OCI-LY1 (cell line): ENCODE measurements at regions not wholly inside any gene's neighbourhood (a gene's known extent, or its start where the extent isn't known, plus 50 kb on each side); places are given as distances from the start of the nearest gene placed in this dataset.

Source experiments
- H2AFZ ChIP-seq: fragments of 200-600 bp; sonication (generic), shearing (Covaris generic); 2 replicates; pipeline ENCODE4 v1.6.0; 2014; ENCODE audit warnings: antibody characterized with exemption, mild to moderate bottlenecking, low read length
- H3F3A ChIP-seq: fragments of 200-600 bp; sonication (generic), shearing (Covaris generic); 2 replicates; pipeline ENCODE4 v1.6.0; 2014; ENCODE audit warnings: mild to moderate bottlenecking, antibody characterized with exemption, low read length, moderate library complexity; ENCODE audit not compliant: insufficient read depth
- H3K27ac ChIP-seq: fragments of 200-600 bp; sonication (generic); 2 replicates; pipeline ENCODE4 v1.5.1; 2014; ENCODE audit warnings: low read length, mixed run types, mild to moderate bottlenecking, low read depth; ENCODE audit not compliant: poor library complexity, severe bottlenecking
- H3K27me3 ChIP-seq: fragments of 200-600 bp; sonication (generic); 2 replicates; pipeline ENCODE4 v1.6.0; 2014; ENCODE audit warnings: antibody characterized with exemption, mild to moderate bottlenecking, low read length, moderate library complexity; ENCODE audit not compliant: insufficient read depth
- H3K36me3 ChIP-seq: fragments of 200-600 bp; sonication (generic); 2 replicates; pipeline ENCODE4 v1.6.1; 2014; ENCODE audit warnings: mild to moderate bottlenecking, antibody characterized with exemption, low read length, moderate library complexity, mixed read lengths; ENCODE audit not compliant: insufficient read depth
- H3K4me1 ChIP-seq: fragments of 200-600 bp; sonication (generic); 2 replicates; pipeline ENCODE4 v1.5.1; 2014; ENCODE audit warnings: mild to moderate bottlenecking, low read length, moderate library complexity; ENCODE audit not compliant: insufficient read depth, severe bottlenecking
- H3K4me2 ChIP-seq: fragments of 200-600 bp; sonication (generic), shearing (Covaris generic); 2 replicates; pipeline ENCODE4 v1.6.1; 2014; ENCODE audit warnings: low read length
- H3K4me3 ChIP-seq: fragments of 200-600 bp; sonication (generic); 2 replicates; pipeline ENCODE4 v1.5.1; 2014; ENCODE audit warnings: low read length, low read depth, mild to moderate bottlenecking, mixed read lengths; ENCODE audit not compliant: poor library complexity, severe bottlenecking
- H3K79me2 ChIP-seq: fragments of 200-600 bp; shearing (Covaris generic); 2 replicates; pipeline ENCODE4 v1.6.1; 2016; ENCODE audit warnings: mixed run types, low read length, mixed read lengths; ENCODE audit not compliant: insufficient read depth
- H3K9ac ChIP-seq: fragments of 200-600 bp; sonication (generic), shearing (Covaris generic); 2 replicates; pipeline ENCODE4 v1.6.1; 2014; ENCODE audit warnings: mild to moderate bottlenecking, low read length, mixed read lengths
- H3K9me2 ChIP-seq: fragments of 200-600 bp; sonication (generic), shearing (Covaris generic); 2 replicates; pipeline ENCODE4 v1.6.1; 2014; ENCODE audit warnings: low read depth, mild to moderate bottlenecking, low read length, mixed read lengths
- H3K9me3 ChIP-seq: fragments of 200-600 bp; shearing (Covaris generic); 2 replicates; pipeline ENCODE4 v1.6.1; 2014; ENCODE audit warnings: low read length, mixed read lengths
- H4K20me1 ChIP-seq: fragments of 200-600 bp; sonication (generic), shearing (Covaris generic); 2 replicates; pipeline ENCODE4 v1.6.0; 2016; ENCODE audit warnings: mild to moderate bottlenecking, low read length; ENCODE audit not compliant: insufficient read depth
- EZH2 ChIP-seq: fragments of 200-600 bp; sonication (generic), shearing (Covaris generic); IDR thresholded peaks from 2 replicates; pipeline ENCODE4 v1.8.0; 2017; ENCODE audit warnings: borderline replicate concordance, mixed run types, mild to moderate bottlenecking, antibody characterized with exemption, low read length, moderate library complexity, mixed read lengths
- TF ChIP-seq, protein P1 (sequence below): fragments of 200-600 bp; sonication (generic), shearing (Covaris generic); IDR thresholded peaks from 2 replicates; pipeline ENCODE4 v1.5.1; 2017; ENCODE audit warnings: mild to moderate bottlenecking, antibody characterized with exemption, low read length, moderate library complexity, mixed read lengths

DNA sequence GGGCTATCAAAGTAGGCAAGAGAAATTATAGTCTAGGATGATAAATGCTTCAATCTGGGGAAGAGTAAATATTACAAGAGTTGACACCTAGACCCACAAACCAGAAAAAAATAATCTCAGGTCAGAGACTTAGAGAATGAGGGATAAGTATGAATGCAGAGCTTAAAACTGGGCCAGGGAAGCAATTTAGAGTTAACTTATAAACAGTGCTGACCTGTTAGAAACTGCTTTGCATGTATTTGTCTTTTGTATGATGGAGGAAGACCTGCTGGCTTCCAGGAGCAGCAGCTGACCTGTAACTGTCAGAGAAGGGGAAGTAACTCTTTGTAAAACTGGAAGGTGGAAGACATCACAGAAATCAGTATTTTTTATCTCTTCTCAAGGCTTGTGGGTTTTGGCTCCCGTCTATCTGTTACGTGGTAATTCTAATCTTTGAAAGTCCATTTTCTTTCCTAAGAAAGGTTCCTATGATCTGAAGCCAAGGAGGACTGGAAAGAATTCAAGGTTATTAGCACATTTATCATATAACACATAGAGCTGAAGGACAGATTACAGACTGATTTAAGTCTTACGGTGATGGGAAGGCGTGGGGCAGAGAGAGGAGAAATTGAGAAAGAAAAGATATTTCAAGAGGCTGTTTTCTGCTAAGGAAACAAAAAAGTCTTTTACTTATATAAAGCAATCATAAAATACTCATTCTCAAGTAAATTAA lies 114.7 kb upstream of the ADAMTS19 start:
- H3K9me2 ChIP-seq = no peaks in the 10 kb centered on the region
- H3K27me3 ChIP-seq = no peaks in the 10 kb centered on the region
- H3K9ac ChIP-seq = no peak overlapping the region
- H3K4me1 ChIP-seq = peaks cover 15% of the 10 kb centered on the region
- H2AFZ ChIP-seq = no peak overlapping the region
- no peak for TF ChIP-seq EZH2
- TF ChIP-seq, protein P1, sequence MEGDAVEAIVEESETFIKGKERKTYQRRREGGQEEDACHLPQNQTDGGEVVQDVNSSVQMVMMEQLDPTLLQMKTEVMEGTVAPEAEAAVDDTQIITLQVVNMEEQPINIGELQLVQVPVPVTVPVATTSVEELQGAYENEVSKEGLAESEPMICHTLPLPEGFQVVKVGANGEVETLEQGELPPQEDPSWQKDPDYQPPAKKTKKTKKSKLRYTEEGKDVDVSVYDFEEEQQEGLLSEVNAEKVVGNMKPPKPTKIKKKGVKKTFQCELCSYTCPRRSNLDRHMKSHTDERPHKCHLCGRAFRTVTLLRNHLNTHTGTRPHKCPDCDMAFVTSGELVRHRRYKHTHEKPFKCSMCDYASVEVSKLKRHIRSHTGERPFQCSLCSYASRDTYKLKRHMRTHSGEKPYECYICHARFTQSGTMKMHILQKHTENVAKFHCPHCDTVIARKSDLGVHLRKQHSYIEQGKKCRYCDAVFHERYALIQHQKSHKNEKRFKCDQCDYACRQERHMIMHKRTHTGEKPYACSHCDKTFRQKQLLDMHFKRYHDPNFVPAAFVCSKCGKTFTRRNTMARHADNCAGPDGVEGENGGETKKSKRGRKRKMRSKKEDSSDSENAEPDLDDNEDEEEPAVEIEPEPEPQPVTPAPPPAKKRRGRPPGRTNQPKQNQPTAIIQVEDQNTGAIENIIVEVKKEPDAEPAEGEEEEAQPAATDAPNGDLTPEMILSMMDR = no peak
- H3K36me3 ChIP-seq = no peaks in the 10 kb centered on the region
- H3F3A ChIP-seq = no peaks in the 10 kb centered on the region
- no peaks in the 10 kb centered on the region for H3K79me2 ChIP-seq
- H3K4me3 ChIP-seq = no peak overlapping the region
- H3K4me2 ChIP-seq = no peak overlapping the region
- no peak overlapping the region for H3K27ac ChIP-seq
- H4K20me1 ChIP-seq = no peaks in the 10 kb centered on the region
- H3K9me3 ChIP-seq = no peaks in the 10 kb centered on the region

DNA sequence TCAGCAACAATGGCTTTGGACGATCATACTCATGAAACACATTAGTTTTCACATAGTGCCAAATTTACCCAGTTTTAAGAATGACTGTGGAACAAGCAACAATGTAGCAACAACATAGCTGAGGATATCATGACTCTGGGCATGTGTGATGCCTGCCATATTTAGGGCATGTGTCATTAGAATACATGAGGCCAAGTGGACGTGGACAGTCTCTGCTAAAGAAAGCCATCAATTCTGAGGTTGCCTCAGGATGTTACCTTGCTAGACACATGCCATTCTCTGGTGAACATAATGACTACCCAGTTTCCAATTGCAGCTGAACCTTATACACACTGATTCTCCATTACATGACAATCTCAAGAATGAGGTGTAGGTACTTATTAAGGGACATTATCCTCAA lies 103.3 kb upstream of the ADAMTS19 start:
- Histone ChIP-seq H3K4me2 (no peak overlapping the region), H3K36me3 (no peaks in the 10 kb centered on the region), H3K9me2 (no peaks in the 10 kb centered on the region), H3K27me3 (no peaks in the 10 kb centered on the region), H3K79me2 (no peaks in the 10 kb centered on the region), H2AFZ (no peak overlapping the region), H4K20me1 (no peaks in the 10 kb centered on the region), H3K4me3 (no peak overlapping the region), H3K9me3 (no peaks in the 10 kb centered on the region), H3F3A (no peaks in the 10 kb centered on the region; the same call in 1 of the 2 replicates), H3K9ac (no peak overlapping the region), H3K4me1 (peaks cover 9% of the 10 kb centered on the region), H3K27ac (no peak overlapping the region)
- TF ChIP-seq, protein P1 = no peak
- TF ChIP-seq EZH2 = no peak

DNA sequence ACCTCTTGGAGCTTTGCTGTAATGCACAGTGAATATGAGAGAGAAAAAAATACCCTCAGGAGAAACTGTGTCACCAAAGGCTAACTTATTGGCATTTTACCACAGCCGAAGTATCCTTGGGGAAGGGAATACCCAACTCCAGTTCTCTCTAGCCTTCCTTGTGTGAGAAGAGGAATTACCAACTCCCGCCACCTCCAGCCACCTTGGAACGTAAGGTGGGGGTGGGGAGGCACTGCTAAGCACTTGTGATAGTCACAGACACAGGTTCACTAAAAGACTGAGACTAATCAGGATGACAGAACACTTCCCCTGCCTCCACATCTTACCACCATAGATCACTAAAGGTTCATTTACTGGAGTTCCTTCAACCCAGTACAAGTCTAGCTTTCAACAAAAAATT lies 102.0 kb upstream of the ADAMTS19 start:
- Histone ChIP-seq H3K9me3 (no peaks in the 10 kb centered on the region), H2AFZ (no peak overlapping the region), H3K9ac (no peak overlapping the region), H3K79me2 (no peaks in the 10 kb centered on the region), H3F3A (no peaks in the 10 kb centered on the region), H4K20me1 (no peaks in the 10 kb centered on the region), H3K4me2 (no peak overlapping the region), H3K27ac (no peak overlapping the region), H3K4me1 (peaks cover 9% of the 10 kb centered on the region), H3K4me3 (no peak overlapping the region), H3K36me3 (no peaks in the 10 kb centered on the region), H3K27me3 (no peaks in the 10 kb centered on the region), H3K9me2 (no peaks in the 10 kb centered on the region)
- TF ChIP-seq, protein P1 = no peak
- TF ChIP-seq EZH2 = no peak
